Heart right ventricle (tissue), 16 donors: ENCODE measurements at regions not wholly inside any gene's neighbourhood (a gene's known extent, or its start where the extent isn't known, plus 50 kb on each side); places are given as distances from the start of the nearest gene placed in this dataset.

Experiments
- ATAC-seq, 8 donors: fragments of 200-7000 bp; cut with Tn5 transposase; one replicate each; pipeline ENCODE4 v1.9.1; 2020; ENCODE audit warnings: mild to moderate bottlenecking in 8 of 8, moderate library complexity in 8 of 8, moderate number of reproducible peaks in 1 of 8
- DNase-seq, 2 donors: peaks; one replicate each; pipeline ENCODE4 v3.0.0-alpha.2; 2020
- H3K27ac ChIP-seq, 10 donors: fragments of 200-600 bp; sonication (generic) in 2 of 10; one replicate each; pipeline versions ENCODE4 v1.5.0 to v1.8.0; 2020 to 2022; ENCODE audit warnings: mild to moderate bottlenecking in 3 of 10
- H3K27me3 ChIP-seq, 7 donors: fragments of 200-600 bp; one replicate each; pipeline ENCODE4 v1.8.0; 2021 to 2022; ENCODE audit warnings: mild to moderate bottlenecking in 2 of 7
- H3K36me3 ChIP-seq, 9 donors: fragments of 200-600 bp; sonication (generic) in 1 of 9; one replicate each; pipeline versions ENCODE4 v1.5.0 to v1.8.0; 2020 to 2022; ENCODE audit warnings: mild to moderate bottlenecking in 2 of 9
- H3K4me1 ChIP-seq, 9 donors: fragments of 200-600 bp; sonication (generic) in 1 of 9; one replicate each; pipeline versions ENCODE4 v1.5.0 to v1.8.0; 2020 to 2022; ENCODE audit warnings: mild to moderate bottlenecking in 4 of 9
- H3K4me3 ChIP-seq, 10 donors: fragments of 200-600 bp; sonication (generic) in 2 of 10; one replicate each; pipeline versions ENCODE4 v1.5.0 to v1.8.0; 2020 to 2022; ENCODE audit warnings: mild to moderate bottlenecking in 7 of 10, moderate library complexity in 2 of 10
- H3K9me3 ChIP-seq, 11 donors: fragments of 200-600 bp in 10 of 11; sonication (generic) in 2 of 11; one replicate each; pipeline versions ENCODE4 v1.5.0 to v1.8.0; 2013 to 2022; ENCODE audit warnings: mild to moderate bottlenecking in 2 of 11, control low read depth in 1 of 11, moderate library complexity in 1 of 11
- WGBS, 2 donors: extraction: QIAGEN DNeasy Blood & Tissue Kit; methylation state at CpG; one replicate each; pipeline ENCODE4 v1.1.7; 2013; ENCODE audit warnings: inconsistent platforms in 1 of 2; 5-methylcytosine and 5-hydroxymethylcytosine counted together
- intact Hi-C, 10 donors: fragments of 100-400 bp; cut with DNase I; formaldehyde crosslinking; loops; one replicate each; pipeline versions ENCODE4 v1.11.1 to v1.14.2; 2022
- TF ChIP-seq, protein P1 (sequence below), 9 donors: fragments of 200-600 bp; sonication (generic) in 2 of 9; IDR thresholded peaks; one replicate each; pipeline versions ENCODE4 v1.5.0 to v1.8.0; 2021 to 2022; ENCODE audit warnings: antibody characterized with exemption in 9 of 9, mild to moderate bottlenecking in 5 of 9, moderate library complexity in 1 of 9
- donor health status: Arrhythmogenic right ventricular cardiomyopathy.
- donor health status: ischemic (EF 13 %, LVEDD 7.1; RV severe dilation, severe dysfunction).
- donor health status: healthy with polysubstance abuse.
- donor health status: DM: no; HTN: yes; CAD: no.
- donor health status: DM: no; HTN: no; CAD: no.
- donor health status: ischemic (EF 25% LVEDD 6.9; RV normal size, moderate dysfunction).
- donor health status: ischemic (EF 25% LVEDD 5.7; RV mildly dilated, moderate dysfunction).
- donor health status: healthy.
- donor health status: DM: yes; HTN: yes; CAD: no.
- donor health status: Ischemic cardiomyopathy.
- donor health status: ischemic (EF 35%, LVEDD 5.7; RV mildly dilated, moderate dysfunction).
- donor health status: nonischemic (EF 11% LVEDD 7.7; RV severe dilation, severe dysfunction).
- donor health status: DM: yes; HTN: yes; CAD: no.
- donor health status: PGD.
- donor health status: ischemic (EF 29% LVEDD 5.4; RV normal size, mild dysfunction).
- donor health status: nonischemic (EF 23%, LVEDD 6.1; RV moderate dilation, normal function).

- intact Hi-C loops = loop anchor here in 1 of 10 donors (5.0 kb wide), 1 partner anchor 1775 kb away; no protein-coding TSS in a partner anchor
- TF ChIP-seq, protein P1, sequence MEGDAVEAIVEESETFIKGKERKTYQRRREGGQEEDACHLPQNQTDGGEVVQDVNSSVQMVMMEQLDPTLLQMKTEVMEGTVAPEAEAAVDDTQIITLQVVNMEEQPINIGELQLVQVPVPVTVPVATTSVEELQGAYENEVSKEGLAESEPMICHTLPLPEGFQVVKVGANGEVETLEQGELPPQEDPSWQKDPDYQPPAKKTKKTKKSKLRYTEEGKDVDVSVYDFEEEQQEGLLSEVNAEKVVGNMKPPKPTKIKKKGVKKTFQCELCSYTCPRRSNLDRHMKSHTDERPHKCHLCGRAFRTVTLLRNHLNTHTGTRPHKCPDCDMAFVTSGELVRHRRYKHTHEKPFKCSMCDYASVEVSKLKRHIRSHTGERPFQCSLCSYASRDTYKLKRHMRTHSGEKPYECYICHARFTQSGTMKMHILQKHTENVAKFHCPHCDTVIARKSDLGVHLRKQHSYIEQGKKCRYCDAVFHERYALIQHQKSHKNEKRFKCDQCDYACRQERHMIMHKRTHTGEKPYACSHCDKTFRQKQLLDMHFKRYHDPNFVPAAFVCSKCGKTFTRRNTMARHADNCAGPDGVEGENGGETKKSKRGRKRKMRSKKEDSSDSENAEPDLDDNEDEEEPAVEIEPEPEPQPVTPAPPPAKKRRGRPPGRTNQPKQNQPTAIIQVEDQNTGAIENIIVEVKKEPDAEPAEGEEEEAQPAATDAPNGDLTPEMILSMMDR (IDR thresholded peaks at IDR 0.05) = no peak
Measured at GRCh38 chr12:84136862-84137367, 775.7 kb downstream of the SLC6A15 start.

DNA sequence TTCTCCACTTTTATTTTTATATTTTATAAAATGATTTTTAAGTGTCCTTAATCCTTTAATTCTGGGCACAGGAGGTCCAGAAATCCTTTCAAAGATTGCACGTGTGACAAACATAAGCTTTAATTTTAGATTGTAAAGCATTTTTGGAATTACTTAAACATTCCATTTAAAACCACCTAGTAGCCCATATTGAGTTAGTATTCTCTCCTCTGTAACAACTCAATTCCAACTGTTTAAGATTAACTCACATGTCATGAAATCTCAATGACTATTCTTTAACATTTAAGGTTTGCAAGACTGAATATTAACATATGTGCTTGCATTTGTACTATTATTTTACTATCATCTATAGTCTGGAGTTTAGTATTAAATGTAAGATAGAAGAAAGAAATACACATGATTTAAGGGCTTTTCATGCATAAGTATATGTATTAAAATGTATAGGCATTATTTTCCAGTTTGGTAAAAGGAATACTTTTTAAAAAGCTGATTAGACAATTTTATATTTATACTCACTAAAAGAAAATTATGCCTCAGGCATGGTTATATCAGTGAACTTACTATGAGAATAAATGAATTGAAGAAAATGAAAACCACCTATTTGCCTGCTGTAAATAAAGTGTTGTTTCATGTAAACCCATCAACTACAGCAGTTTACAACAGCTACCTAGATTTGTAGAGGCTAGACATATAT is 776.9 kb downstream of the SLC6A15 start:
- WGBS, 2 donors = 53 to 63% methylated on average over 1 of the region's 1 CpG
- H3K27me3 ChIP-seq = no peaks in the 10 kb centered on the region
- ATAC-seq (no peak), DNase-seq (no peak)
- H3K4me3 ChIP-seq = no peak overlapping the region
- no peak overlapping the region for H3K27ac ChIP-seq
- H3K36me3 ChIP-seq = no peaks in the 10 kb centered on the region
- TF ChIP-seq, protein P1 (IDR thresholded peaks at IDR 0.05) = no peak
- H3K9me3 ChIP-seq = peaks cover 0 to 8% (median 0%) of the 10 kb centered on the region in 11 donors
- no peaks in the 10 kb centered on the region for H3K4me1 ChIP-seq
- intact Hi-C loops = loop anchor here in 1 of 10 donors (5.0 kb wide), 1 partner anchor 1773 kb away; no protein-coding TSS in a partner anchor

More at GRCh38 chr12:84136862-84137367, 775.7 kb downstream of the SLC6A15 start:
- Histone ChIP-seq H3K4me3 (no peak overlapping the region), H3K27me3 (no peaks in the 10 kb centered on the region), H3K36me3 (no peaks in the 10 kb centered on the region), H3K27ac (no peak overlapping the region), H3K9me3 (peaks cover 0 to 8% (median 0%) of the 10 kb centered on the region in 11 donors), H3K4me1 (no peaks in the 10 kb centered on the region)
- WGBS, 2 donors = 10 to 13% methylated on average over 4 of the region's 4 CpGs
- DNase-seq = no peak
- ATAC-seq = no peak

DNA sequence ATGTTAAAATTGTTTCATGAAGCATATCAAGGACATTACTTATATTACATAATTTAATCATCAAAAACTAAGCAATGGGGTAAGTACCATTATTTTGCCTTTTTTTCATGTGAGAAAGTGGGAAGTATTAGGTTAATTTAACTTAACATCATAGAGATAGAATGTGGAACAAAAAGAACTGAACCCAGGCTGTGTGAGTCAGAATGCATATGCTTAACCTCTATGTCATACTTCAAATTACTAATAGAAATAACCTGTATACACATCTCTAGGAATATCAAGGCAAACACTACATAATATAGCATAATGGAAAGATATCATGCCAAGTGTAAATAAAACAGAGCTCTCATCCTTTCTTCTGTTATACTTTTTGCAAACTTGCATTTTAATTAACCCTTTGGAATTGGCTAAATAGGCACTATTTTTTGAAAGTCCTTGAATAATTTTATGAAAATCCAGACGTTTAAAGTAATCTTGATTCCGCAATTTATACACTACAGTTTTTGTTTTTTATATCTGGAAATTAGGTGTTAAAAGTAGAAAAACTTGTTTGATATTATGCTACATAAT is 777.7 kb downstream of the SLC6A15 start:
- 68 to 76% methylated on average over 2 of the region's 2 CpGs for WGBS, 2 donors
- no peaks in the 10 kb centered on the region for H3K36me3 ChIP-seq

GRCh38 chr12:84131076-84131475 is 781.5 kb downstream of the SLC6A15 start:
- 55 to 62% methylated on average over 2 of the region's 2 CpGs for WGBS, 2 donors
- H3K9me3 ChIP-seq = peaks cover 0 to 8% (median 0%) of the 10 kb centered on the region in 11 donors
- TF ChIP-seq, protein P1 (IDR thresholded peaks at IDR 0.05) = no peak
- no peak overlapping the region for H3K4me3 ChIP-seq
- H3K4me1 ChIP-seq = no peaks in the 10 kb centered on the region
- intact Hi-C loops = no loop called here
- no peaks in the 10 kb centered on the region for H3K36me3 ChIP-seq
- no peak for ATAC-seq
- DNase-seq = no peak
- H3K27me3 ChIP-seq = no peaks in the 10 kb centered on the region
- H3K27ac ChIP-seq = no peak overlapping the region

More for the DNA sequence above, 777.7 kb downstream of the SLC6A15 start:
- TF ChIP-seq, protein P1 (IDR thresholded peaks at IDR 0.05) = no peak
- intact Hi-C loops = loop anchor here in 1 of 10 donors (5.0 kb wide), 1 partner anchor 1773 kb away; no protein-coding TSS in a partner anchor
- DNase-seq (no peak), ATAC-seq (no peak)
- Histone ChIP-seq H3K9me3 (peaks cover 0 to 8% (median 0%) of the 10 kb centered on the region in 11 donors), H3K27ac (no peak overlapping the region), H3K4me1 (no peaks in the 10 kb centered on the region), H3K4me3 (no peak overlapping the region), H3K27me3 (no peaks in the 10 kb centered on the region)
